ENCODE measurements at regions not wholly inside any gene's neighbourhood (a gene's known extent, or its start where the extent isn't known, plus 50 kb on each side); places are given as distances from the start of the nearest gene placed in this dataset.

- TF ChIP-seq POLR2AphosphoS5 (IDR thresholded peaks at IDR 0.05) = no peak
- no peak for TF ChIP-seq TAF1 (IDR thresholded peaks at IDR 0.05; ENCODE audit: low read depth)
- no peak for TF ChIP-seq CTCF (IDR thresholded peaks at IDR 0.05; ENCODE audit: poor library complexity, severe bottlenecking)
- TF ChIP-seq EP300 (conservative IDR thresholded peaks at IDR 0.05; ENCODE audit: poor library complexity, severe bottlenecking) = no peak
Measured at GRCh38 chr4:112053825-112054350, 91.4 kb upstream of the FAM241A start.
